B cell (primary cell): ENCODE measurements at regions not wholly inside any gene's neighbourhood (a gene's known extent, or its start where the extent isn't known, plus 50 kb on each side); places are given as distances from the start of the nearest gene placed in this dataset.

Source experiments
- CTCF ChIP-seq: fragments of 200-600 bp; IDR thresholded peaks from one replicate; pipeline ENCODE4 v1.8.0; 2022; ENCODE audit warnings: antibody characterized with exemption, mild to moderate bottlenecking
- EZH2 ChIP-seq: IDR thresholded peaks from 2 replicates; pipeline ENCODE4 v1.6.1; 2012; ENCODE audit warnings: borderline replicate concordance, low read depth, mild to moderate bottlenecking, moderate library complexity, low read length; ENCODE audit not compliant: insufficient read depth, poor library complexity, severe bottlenecking

- TF ChIP-seq EZH2 (no peak), CTCF (no peak)
Observed at GRCh38 chr12:107475900-107476299, 209.7 kb upstream of the PWP1 start.
